ENCODE measurements at regions not wholly inside any gene's neighbourhood (a gene's known extent, or its start where the extent isn't known, plus 50 kb on each side); places are given as distances from the start of the nearest gene placed in this dataset.
"Not testable (repeated sequence)": the region's sequence is repeated elsewhere in the genome, so short reads cannot be mapped to it uniquely, and the experiment has no call there.

GRCh38 chr19:31445406-31445805 is 96.2 kb upstream of the TSHZ3 start:
- DNase-seq (ENCODE audit: low spot score) = no peak

GRCh38 chr19:31448221-31448657 is 99.0 kb upstream of the TSHZ3 start:
- no peak for DNase-seq (ENCODE audit: low spot score)

- no peak for DNase-seq (ENCODE audit: low spot score)
These were observed 100.1 kb upstream of the TSHZ3 start for GRCh38 chr19:31449379-31449778.

- DNase-seq (ENCODE audit: low spot score) = no peak
These were observed 101.5 kb upstream of the TSHZ3 start for GRCh38 chr19:31450696-31451095.

- no peak for DNase-seq (ENCODE audit: low spot score)
These were observed 102.6 kb upstream of the TSHZ3 start for GRCh38 chr19:31451686-31452330.

GRCh38 chr19:31459430-31459829 is 110.2 kb upstream of the TSHZ3 start:
- DNase-seq (ENCODE audit: low spot score) = no peak

- DNase-seq (ENCODE audit: low spot score) = no peak
These were observed 112.7 kb upstream of the TSHZ3 start for GRCh38 chr19:31461814-31462539.

- no peak for DNase-seq (ENCODE audit: low spot score)
These were observed 121.1 kb upstream of the TSHZ3 start for GRCh38 chr19:31470229-31470939.

GRCh38 chr19:31470952-31471351 is 121.7 kb upstream of the TSHZ3 start:
- DNase-seq (ENCODE audit: low spot score) = no peak

GRCh38 chr19:31478241-31478640 is 129.0 kb upstream of the TSHZ3 start:
- no peak for DNase-seq (ENCODE audit: low spot score)

GRCh38 chr19:31483226-31483857 is 134.1 kb upstream of the TSHZ3 start:
- DNase-seq (ENCODE audit: low spot score) = no peak

GRCh38 chr19:31484858-31485410 is 135.7 kb upstream of the TSHZ3 start:
- DNase-seq (ENCODE audit: low spot score) = not testable (repeated sequence)

- no peak for DNase-seq (ENCODE audit: low spot score)
These were observed 136.2 kb upstream of the TSHZ3 start for GRCh38 chr19:31485472-31485871.

GRCh38 chr19:31491242-31491641 is 142.0 kb upstream of the TSHZ3 start:
- DNase-seq (ENCODE audit: low spot score) = no peak

GRCh38 chr19:31492050-31492449 is 142.8 kb upstream of the TSHZ3 start:
- DNase-seq (ENCODE audit: low spot score) = no peak

- no peak for DNase-seq (ENCODE audit: low spot score)
These were observed 146.8 kb upstream of the TSHZ3 start for GRCh38 chr19:31496076-31496475.

- DNase-seq (ENCODE audit: low spot score) = no peak
These were observed 148.5 kb upstream of the TSHZ3 start for GRCh38 chr19:31497709-31498108.

GRCh38 chr19:31498781-31499180 is 149.5 kb upstream of the TSHZ3 start:
- DNase-seq (ENCODE audit: low spot score) = no peak

- DNase-seq (ENCODE audit: low spot score) = no peak
These were observed 150.3 kb upstream of the TSHZ3 start for GRCh38 chr19:31499281-31500196.

- no peak for DNase-seq (ENCODE audit: low spot score)
These were observed 151.1 kb upstream of the TSHZ3 start for GRCh38 chr19:31500197-31500830.

GRCh38 chr19:31500946-31501345 is 151.7 kb upstream of the TSHZ3 start:
- DNase-seq (ENCODE audit: low spot score) = peak; percentile 5
